WTC11 (cell line): ENCODE measurements at regions not wholly inside any gene's neighbourhood (a gene's known extent, or its start where the extent isn't known, plus 50 kb on each side); places are given as distances from the start of the nearest gene placed in this dataset.

Experiments
- ATF3 ChIP-seq: sonication (generic); formaldehyde crosslinking; conservative IDR thresholded peaks from 2 replicates; pipeline ENCODE4 v1.8.1; 2022; ENCODE audit warnings: mild to moderate bottlenecking, missing genetic modification reagents
- CREM ChIP-seq: sonication (generic); formaldehyde crosslinking; IDR thresholded peaks from 2 replicates; pipeline ENCODE4 v1.8.1; 2022; ENCODE audit warnings: mild to moderate bottlenecking, missing genetic modification reagents, moderate library complexity
- CTCF ChIP-seq: fragments of 200-600 bp; IDR thresholded peaks from 2 replicates; pipeline ENCODE4 v1.8.0; 2022; ENCODE audit warnings: antibody characterized with exemption
- E2F5 ChIP-seq: sonication (generic); formaldehyde crosslinking; IDR thresholded peaks from 2 replicates; pipeline ENCODE4 v1.8.1; 2022; ENCODE audit warnings: mild to moderate bottlenecking, moderate library complexity, missing genetic modification reagents
- ETV6 ChIP-seq: sonication (generic); formaldehyde crosslinking; IDR thresholded peaks from 2 replicates; pipeline ENCODE4 v1.8.1; 2022; ENCODE audit warnings: mild to moderate bottlenecking, missing genetic modification reagents
- FOXP1 ChIP-seq: sonication (generic); formaldehyde crosslinking; IDR thresholded peaks from 2 replicates; pipeline ENCODE4 v1.8.0; 2022; ENCODE audit warnings: missing genetic modification reagents, mild to moderate bottlenecking, moderate library complexity, borderline replicate concordance
- MAX ChIP-seq: sonication (generic); formaldehyde crosslinking; IDR thresholded peaks from 2 replicates; pipeline ENCODE4 v1.8.0; 2022; ENCODE audit warnings: mild to moderate bottlenecking, missing genetic modification reagents
- NFE2L1 ChIP-seq: sonication (generic); formaldehyde crosslinking; IDR thresholded peaks from 2 replicates; pipeline ENCODE4 v1.8.1; 2023; ENCODE audit warnings: missing genetic modification reagents
- PRDM15 ChIP-seq: sonication (generic); formaldehyde crosslinking; IDR thresholded peaks from 2 replicates; pipeline ENCODE4 v1.8.0; 2022; ENCODE audit warnings: missing genetic modification reagents
- RELA ChIP-seq: sonication (generic); formaldehyde crosslinking; IDR thresholded peaks from 2 replicates; pipeline ENCODE4 v1.8.1; 2022; ENCODE audit warnings: missing genetic modification reagents, mild to moderate bottlenecking, borderline replicate concordance
- TEAD4 ChIP-seq: sonication (generic); formaldehyde crosslinking; IDR thresholded peaks from 2 replicates; pipeline ENCODE4 v1.8.0; 2022; ENCODE audit warnings: mild to moderate bottlenecking, missing genetic modification reagents
- ZNF317 ChIP-seq: sonication (generic); formaldehyde crosslinking; IDR thresholded peaks from 2 replicates; pipeline ENCODE4 v1.8.1; 2023; ENCODE audit warnings: low read depth, mild to moderate bottlenecking, moderate library complexity, missing genetic modification reagents, borderline replicate concordance

- TF ChIP-seq CTCF (no peak), NFE2L1 (CRISPR knock-in tag) (no peak), ATF3 (no peak), ZNF317 (CRISPR knock-in tag) (no peak), E2F5 (CRISPR knock-in tag) (no peak), MAX (CRISPR knock-in tag) (no peak), TEAD4 (CRISPR knock-in tag) (no peak), ETV6 (CRISPR knock-in tag) (no peak), CREM (CRISPR knock-in tag) (no peak), RELA (no peak), FOXP1 (CRISPR knock-in tag) (no peak), PRDM15 (CRISPR knock-in tag) (no peak)
Measured at GRCh38 chr2:111222204-111222866, 101.6 kb downstream of the BCL2L11 start.
